ENCODE measurements at regions not wholly inside any gene's neighbourhood (a gene's known extent, or its start where the extent isn't known, plus 50 kb on each side); places are given as distances from the start of the nearest gene placed in this dataset.
"Not testable (repeated sequence)": the region's sequence is repeated elsewhere in the genome, so short reads cannot be mapped to it uniquely, and the experiment has no call there.

DNA sequence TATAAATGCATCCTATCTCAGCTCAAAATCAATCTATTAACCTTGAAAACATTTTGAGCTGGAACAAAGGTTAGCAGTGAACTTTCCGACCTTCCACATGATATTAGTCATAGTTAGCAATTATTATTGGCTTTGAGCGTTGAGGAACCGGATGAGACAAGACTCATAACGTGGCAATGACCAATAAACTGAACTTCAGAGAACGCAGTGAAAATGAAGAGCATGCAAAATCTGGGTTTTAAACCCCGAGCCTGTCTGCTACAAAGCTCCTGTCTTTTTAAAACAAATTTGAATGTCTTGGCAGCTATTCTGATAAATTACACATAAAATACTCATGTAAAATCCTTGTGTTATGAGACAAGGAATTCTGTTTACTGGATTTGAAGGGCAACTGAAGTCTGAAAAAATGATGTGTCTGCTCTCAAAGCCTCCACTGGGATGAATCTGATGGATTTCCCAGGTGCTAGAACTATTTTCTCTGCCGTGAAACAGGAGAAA is 74.7 kb upstream of the ITGB1 start:
- peak in 3 of 7 donors; percentile 27 to 43 (median 31) for DNase-seq
- intact Hi-C loops (cut with DNase I), result no loop called here
- TF ChIP-seq POLR2A (IDR thresholded peaks at IDR 0.05), result no peak
- TF ChIP-seq, protein P1, sequence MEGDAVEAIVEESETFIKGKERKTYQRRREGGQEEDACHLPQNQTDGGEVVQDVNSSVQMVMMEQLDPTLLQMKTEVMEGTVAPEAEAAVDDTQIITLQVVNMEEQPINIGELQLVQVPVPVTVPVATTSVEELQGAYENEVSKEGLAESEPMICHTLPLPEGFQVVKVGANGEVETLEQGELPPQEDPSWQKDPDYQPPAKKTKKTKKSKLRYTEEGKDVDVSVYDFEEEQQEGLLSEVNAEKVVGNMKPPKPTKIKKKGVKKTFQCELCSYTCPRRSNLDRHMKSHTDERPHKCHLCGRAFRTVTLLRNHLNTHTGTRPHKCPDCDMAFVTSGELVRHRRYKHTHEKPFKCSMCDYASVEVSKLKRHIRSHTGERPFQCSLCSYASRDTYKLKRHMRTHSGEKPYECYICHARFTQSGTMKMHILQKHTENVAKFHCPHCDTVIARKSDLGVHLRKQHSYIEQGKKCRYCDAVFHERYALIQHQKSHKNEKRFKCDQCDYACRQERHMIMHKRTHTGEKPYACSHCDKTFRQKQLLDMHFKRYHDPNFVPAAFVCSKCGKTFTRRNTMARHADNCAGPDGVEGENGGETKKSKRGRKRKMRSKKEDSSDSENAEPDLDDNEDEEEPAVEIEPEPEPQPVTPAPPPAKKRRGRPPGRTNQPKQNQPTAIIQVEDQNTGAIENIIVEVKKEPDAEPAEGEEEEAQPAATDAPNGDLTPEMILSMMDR (IDR thresholded peaks at IDR 0.05), result no peak

DNA sequence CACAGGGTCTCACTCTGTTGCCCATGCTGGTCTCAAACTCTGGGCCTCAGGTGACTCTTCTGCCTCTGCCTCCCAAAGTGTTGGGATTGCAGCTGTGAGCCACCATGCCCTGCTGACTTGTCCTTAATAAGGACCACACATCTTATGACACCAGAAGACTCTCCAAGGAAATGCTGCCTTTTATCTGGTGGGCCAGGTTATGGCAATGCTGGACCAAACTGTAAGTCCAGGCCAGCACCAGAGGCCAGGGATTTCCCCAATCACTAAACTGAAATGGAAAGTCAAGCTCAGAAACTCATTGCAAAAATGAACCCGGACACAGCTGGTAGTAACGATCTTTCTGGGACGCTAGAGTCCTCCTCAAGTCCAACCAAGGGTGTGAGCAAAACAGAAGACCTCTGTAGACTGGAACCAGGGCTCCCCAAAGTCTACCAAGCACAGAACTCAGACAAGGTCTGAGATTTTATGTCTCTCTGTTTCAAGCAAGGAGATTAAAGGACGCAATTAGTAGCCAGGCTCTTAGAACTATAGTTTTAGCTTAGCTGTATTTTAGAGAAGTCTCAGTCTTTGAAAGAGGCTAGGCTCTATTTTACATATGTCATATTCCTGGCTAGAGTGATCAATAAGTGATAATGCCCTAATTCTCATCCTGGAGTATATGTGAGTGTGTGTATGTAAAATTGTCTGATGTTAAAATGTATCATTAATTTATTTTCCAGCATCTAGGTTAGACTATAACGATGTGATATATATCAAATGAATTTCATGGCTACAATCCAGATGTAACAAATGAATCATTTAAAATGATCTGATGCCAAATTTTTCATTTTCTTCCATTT is 74.0 kb upstream of the ITGB1 start:
- Histone ChIP-seq H3K27me3 (no peaks in the 10 kb centered on the region), H3K9me3 (replicated peaks in 1 of 3) (no peaks in the 10 kb centered on the region), H3K4me3 (no peak overlapping the region), H3K27ac (peak overlapping the region in 3 of 5 donors; percentile 20 to 61 (median 46)), H3K4me1 (replicated peaks in 1 of 2) (peaks cover 0 to 26% of the 10 kb centered on the region in 2 donors), H3K36me3 (replicated peaks in 1 of 2) (no peaks in the 10 kb centered on the region)
- WGBS, 4 donors, result 66 to 77% (median 68%) methylated on average over 5 of the region's 5 CpGs
- no peak for DNase-seq
- no peak for TF ChIP-seq POLR2A (IDR thresholded peaks at IDR 0.05)
- TF ChIP-seq, protein P1 (IDR thresholded peaks at IDR 0.05), result no peak
- intact Hi-C loops (cut with DNase I), result no loop called here

More for the DNA sequence above, 74.7 kb upstream of the ITGB1 start:
- Histone ChIP-seq H3K4me1 (replicated peaks in 1 of 2) (peaks cover 0 to 26% of the 10 kb centered on the region in 2 donors), H3K27me3 (no peaks in the 10 kb centered on the region), H3K4me3 (peak overlapping the region in 1 of 4 donors; percentile 2), H3K36me3 (replicated peaks in 1 of 2) (no peaks in the 10 kb centered on the region), H3K9me3 (replicated peaks in 1 of 3) (no peaks in the 10 kb centered on the region), H3K27ac (peak overlapping the region in 2 of 5 donors; percentile 46 to 61)
- 23 to 36% (median 27%) methylated on average over 7 of the region's 7 CpGs for WGBS, 4 donors

DNA sequence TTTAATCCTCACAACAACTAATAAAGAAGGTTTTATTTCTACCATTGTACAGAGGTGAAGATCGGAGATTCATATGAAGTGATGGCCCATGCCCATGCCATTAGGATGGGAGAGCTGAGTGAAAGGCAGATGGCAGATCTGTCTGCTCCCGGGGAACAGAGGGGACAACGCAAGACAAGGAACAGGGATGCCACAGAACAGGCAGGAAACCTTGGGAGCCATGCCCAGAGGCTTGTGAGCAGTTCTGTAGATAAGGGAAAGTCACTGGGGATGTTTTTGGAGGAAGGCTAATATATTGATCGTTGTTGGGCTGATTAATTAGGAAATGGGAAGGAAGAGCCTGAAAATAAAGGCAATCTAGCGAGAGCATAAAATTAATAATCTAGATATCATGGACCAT is 73.1 kb upstream of the ITGB1 start:
- no peak for TF ChIP-seq POLR2A (IDR thresholded peaks at IDR 0.05)
- TF ChIP-seq, protein P1 (IDR thresholded peaks at IDR 0.05), result no peak

DNA sequence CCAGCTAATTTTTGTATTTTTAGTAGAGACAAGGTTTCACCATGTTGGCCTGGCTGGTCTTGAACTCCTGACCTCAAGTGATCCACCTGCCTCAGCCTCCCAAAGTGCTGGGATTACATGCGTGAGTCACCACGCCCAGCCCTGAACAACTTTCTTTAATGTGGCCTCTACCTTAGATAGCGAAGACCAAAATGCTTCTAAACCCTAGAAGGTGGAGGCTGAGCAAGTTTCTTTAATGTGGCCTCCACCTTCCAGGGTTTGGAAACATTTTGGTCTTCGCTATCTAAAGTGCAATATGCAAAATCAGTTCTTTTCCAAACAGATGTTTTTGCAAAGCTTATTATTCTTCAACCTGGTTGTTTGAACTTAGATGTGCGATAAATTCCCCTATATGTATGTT is 70.5 kb upstream of the ITGB1 start:
- intact Hi-C loops (cut with DNase I); H3K36me3 ChIP-seq (replicated peaks in 1 of 2); H3K27me3 ChIP-seq; H3K4me3 ChIP-seq; H3K27ac ChIP-seq; DNase-seq; H3K9me3 ChIP-seq (replicated peaks in 1 of 3): not testable (repeated sequence)
- H3K4me1 ChIP-seq (replicated peaks in 1 of 2), result peaks cover 0 to 39% of the 10 kb centered on the region in 2 donors
- WGBS, 4 donors, result 92 to 99% (median 96%) methylated on average over 5 of the region's 5 CpGs

More for the DNA sequence above, 73.1 kb upstream of the ITGB1 start:
- Histone ChIP-seq H3K36me3 (replicated peaks in 1 of 2) (no peaks in the 10 kb centered on the region), H3K27me3 (no peaks in the 10 kb centered on the region), H3K27ac (no peak overlapping the region), H3K4me3 (no peak overlapping the region), H3K4me1 (replicated peaks in 1 of 2) (peaks cover 0 to 34% of the 10 kb centered on the region in 2 donors), H3K9me3 (replicated peaks in 1 of 3) (no peaks in the 10 kb centered on the region)
- intact Hi-C loops (cut with DNase I), result no loop called here
- peak in 5 of 7 donors; percentile 34 to 60 (median 51) for DNase-seq
- 52 to 68% (median 60%) methylated on average over 5 of the region's 5 CpGs for WGBS, 4 donors

All from adrenal gland (tissue), 9 donors.